OCI-M1 (cell line): ENCODE measurements at regions not wholly inside any gene's neighbourhood (a gene's known extent, or its start where the extent isn't known, plus 50 kb on each side); places are given as distances from the start of the nearest gene placed in this dataset.

Experiments
- DNase-seq: peaks from one replicate; lab custom pipeline; 2025; lab: John Stamatoyannopoulos, UW

GRCh38 chr2:234633581-234634230, 136.8 kb upstream of the ARL4C start:
- no peak for DNase-seq

GRCh38 chr2:234632527-234633391, 135.9 kb upstream of the ARL4C start:
- DNase-seq = no peak

- DNase-seq = no peak
These were observed 135.0 kb upstream of the ARL4C start for GRCh38 chr2:234631646-234632514.

GRCh38 chr2:234630801-234631261, 133.9 kb upstream of the ARL4C start:
- DNase-seq = no peak

GRCh38 chr2:234629596-234629995, 132.7 kb upstream of the ARL4C start:
- no peak for DNase-seq

GRCh38 chr2:234628953-234629352, 132.1 kb upstream of the ARL4C start:
- DNase-seq = no peak

- no peak for DNase-seq
These were observed 130.4 kb upstream of the ARL4C start for GRCh38 chr2:234627308-234627707.

GRCh38 chr2:234626566-234627130, 129.8 kb upstream of the ARL4C start:
- DNase-seq = no peak

GRCh38 chr2:234625626-234626250, 128.9 kb upstream of the ARL4C start:
- no peak for DNase-seq

- DNase-seq = no peak
These were observed 126.7 kb upstream of the ARL4C start for GRCh38 chr2:234623521-234623991.

GRCh38 chr2:234621120-234621519, 124.2 kb upstream of the ARL4C start:
- no peak for DNase-seq

GRCh38 chr2:234620018-234620417, 123.1 kb upstream of the ARL4C start:
- peak; percentile 6 for DNase-seq

GRCh38 chr2:234615643-234616356, 118.9 kb upstream of the ARL4C start:
- DNase-seq = no peak

- peak; percentile 2 for DNase-seq
These were observed 114.3 kb upstream of the ARL4C start for GRCh38 chr2:234611209-234611608.

GRCh38 chr2:234608946-234609345, 112.1 kb upstream of the ARL4C start:
- no peak for DNase-seq

- no peak for DNase-seq
These were observed 110.8 kb upstream of the ARL4C start for GRCh38 chr2:234607691-234608090.

GRCh38 chr2:234606896-234607295, 110.0 kb upstream of the ARL4C start:
- no peak for DNase-seq

GRCh38 chr2:234603619-234604018, 106.7 kb upstream of the ARL4C start:
- no peak for DNase-seq

GRCh38 chr2:234601213-234601612, 104.3 kb upstream of the ARL4C start:
- DNase-seq = no peak

GRCh38 chr2:234597576-234597861, 100.6 kb upstream of the ARL4C start:
- DNase-seq = no peak
